ENCODE measurements at regions not wholly inside any gene's neighbourhood (a gene's known extent, or its start where the extent isn't known, plus 50 kb on each side); places are given as distances from the start of the nearest gene placed in this dataset.

DNA sequence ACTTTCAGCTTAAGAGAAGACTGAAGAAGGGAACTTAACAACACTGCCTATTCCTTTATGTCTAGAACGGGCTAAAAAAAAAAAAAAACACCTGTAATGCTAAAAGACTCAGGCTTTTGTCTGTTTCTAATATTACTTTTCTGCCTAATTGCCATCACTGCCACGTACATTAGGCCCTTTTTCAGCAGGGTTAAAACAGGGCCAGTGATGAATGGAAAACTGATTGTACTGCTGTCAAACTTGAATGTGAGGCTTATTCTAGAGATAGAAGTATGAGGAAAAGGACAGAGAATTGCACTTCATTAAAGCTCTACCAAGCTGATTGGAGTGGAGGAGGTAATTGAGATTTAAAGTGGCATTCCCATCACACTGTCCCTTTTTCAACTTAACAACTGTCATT, 535.8 kb downstream of the PRKD1 start:
- TF ChIP-seq POLR2A (IDR thresholded peaks at IDR 0.05; ENCODE audit: low read length) = no peak
- TF ChIP-seq CTCF (IDR thresholded peaks at IDR 0.05) = no peak
- no peak for TF ChIP-seq JUN (IDR thresholded peaks at IDR 0.05)
- no peak for TF ChIP-seq EP300 (IDR thresholded peaks at IDR 0.05)

Data from A549 (cell line).